Heart right ventricle (tissue), 16 donors: ENCODE measurements at regions not wholly inside any gene's neighbourhood (a gene's known extent, or its start where the extent isn't known, plus 50 kb on each side); places are given as distances from the start of the nearest gene placed in this dataset.

ENCODE experiments used
- ATAC-seq, 8 donors: fragments of 200-7000 bp; cut with Tn5 transposase; one replicate each; pipeline ENCODE4 v1.9.1; 2020; ENCODE audit warnings: mild to moderate bottlenecking in 8 of 8, moderate library complexity in 8 of 8, moderate number of reproducible peaks in 1 of 8
- DNase-seq, 2 donors: peaks; one replicate each; pipeline ENCODE4 v3.0.0-alpha.2; 2020
- H3K27ac ChIP-seq, 10 donors: fragments of 200-600 bp; sonication (generic) in 2 of 10; one replicate each; pipeline versions ENCODE4 v1.5.0 to v1.8.0; 2020 to 2022; ENCODE audit warnings: mild to moderate bottlenecking in 3 of 10
- H3K27me3 ChIP-seq, 7 donors: fragments of 200-600 bp; one replicate each; pipeline ENCODE4 v1.8.0; 2021 to 2022; ENCODE audit warnings: mild to moderate bottlenecking in 2 of 7
- H3K36me3 ChIP-seq, 9 donors: fragments of 200-600 bp; sonication (generic) in 1 of 9; one replicate each; pipeline versions ENCODE4 v1.5.0 to v1.8.0; 2020 to 2022; ENCODE audit warnings: mild to moderate bottlenecking in 2 of 9
- H3K4me1 ChIP-seq, 9 donors: fragments of 200-600 bp; sonication (generic) in 1 of 9; one replicate each; pipeline versions ENCODE4 v1.5.0 to v1.8.0; 2020 to 2022; ENCODE audit warnings: mild to moderate bottlenecking in 4 of 9
- H3K4me3 ChIP-seq, 10 donors: fragments of 200-600 bp; sonication (generic) in 2 of 10; one replicate each; pipeline versions ENCODE4 v1.5.0 to v1.8.0; 2020 to 2022; ENCODE audit warnings: mild to moderate bottlenecking in 7 of 10, moderate library complexity in 2 of 10
- H3K9me3 ChIP-seq, 11 donors: fragments of 200-600 bp in 10 of 11; sonication (generic) in 2 of 11; one replicate each; pipeline versions ENCODE4 v1.5.0 to v1.8.0; 2013 to 2022; ENCODE audit warnings: mild to moderate bottlenecking in 2 of 11, control low read depth in 1 of 11, moderate library complexity in 1 of 11
- WGBS, 2 donors: extraction: QIAGEN DNeasy Blood & Tissue Kit; methylation state at CpG; one replicate each; pipeline ENCODE4 v1.1.7; 2013; ENCODE audit warnings: inconsistent platforms in 1 of 2; 5-methylcytosine and 5-hydroxymethylcytosine counted together
- intact Hi-C, 10 donors: fragments of 100-400 bp; cut with DNase I; formaldehyde crosslinking; loops; one replicate each; pipeline versions ENCODE4 v1.11.1 to v1.14.2; 2022
- TF ChIP-seq, protein P1 (sequence below), 9 donors: fragments of 200-600 bp; sonication (generic) in 2 of 9; IDR thresholded peaks; one replicate each; pipeline versions ENCODE4 v1.5.0 to v1.8.0; 2021 to 2022; ENCODE audit warnings: antibody characterized with exemption in 9 of 9, mild to moderate bottlenecking in 5 of 9, moderate library complexity in 1 of 9
- donor health status: Arrhythmogenic right ventricular cardiomyopathy.
- donor health status: ischemic (EF 13 %, LVEDD 7.1; RV severe dilation, severe dysfunction).
- donor health status: healthy with polysubstance abuse.
- donor health status: DM: no; HTN: yes; CAD: no.
- donor health status: DM: no; HTN: no; CAD: no.
- donor health status: ischemic (EF 25% LVEDD 6.9; RV normal size, moderate dysfunction).
- donor health status: ischemic (EF 25% LVEDD 5.7; RV mildly dilated, moderate dysfunction).
- donor health status: healthy.
- donor health status: DM: yes; HTN: yes; CAD: no.
- donor health status: Ischemic cardiomyopathy.
- donor health status: ischemic (EF 35%, LVEDD 5.7; RV mildly dilated, moderate dysfunction).
- donor health status: nonischemic (EF 11% LVEDD 7.7; RV severe dilation, severe dysfunction).
- donor health status: DM: yes; HTN: yes; CAD: no.
- donor health status: PGD.
- donor health status: ischemic (EF 29% LVEDD 5.4; RV normal size, mild dysfunction).
- donor health status: nonischemic (EF 23%, LVEDD 6.1; RV moderate dilation, normal function).

GRCh38 chr5:6183391-6184390 lies 194.7 kb downstream of the MED10 start:
- intact Hi-C loops = no loop called here
- no peak for DNase-seq

DNA sequence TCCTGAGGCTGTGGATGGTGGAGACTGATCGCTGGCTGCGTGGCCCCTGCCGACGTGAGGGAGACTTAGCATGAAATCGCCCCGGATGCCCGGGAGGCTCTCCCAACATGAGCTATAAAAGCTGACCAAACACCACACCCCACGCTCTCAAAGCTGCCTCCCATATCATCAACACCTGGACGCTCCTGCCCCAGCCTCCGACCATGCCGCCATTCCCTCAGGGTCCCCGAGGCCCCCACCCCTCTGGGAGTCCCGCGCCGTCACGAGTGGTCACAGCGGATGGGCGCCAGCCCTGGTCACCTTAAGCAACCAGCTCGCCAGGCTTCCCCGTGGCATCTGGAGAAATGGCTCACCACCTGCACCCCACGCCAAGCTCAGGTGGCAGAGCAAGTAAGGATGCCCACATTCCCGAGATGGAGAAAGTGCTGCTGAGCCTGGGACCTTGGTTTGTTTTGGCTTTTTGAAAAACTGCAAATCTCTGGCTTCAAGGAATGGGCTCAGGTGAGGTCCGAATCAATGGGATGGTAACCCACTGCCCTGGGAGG lies 196.0 kb downstream of the MED10 start:
- DNase-seq = no peak
- WGBS, 2 donors = 80 to 81% methylated on average over 23 of the region's 23 CpGs
- no peaks in the 10 kb centered on the region for H3K4me1 ChIP-seq
- H3K27me3 ChIP-seq = peaks cover 0 to 4% (median 0%) of the 10 kb centered on the region in 7 donors
- no peak overlapping the region for H3K4me3 ChIP-seq
- no peak for ATAC-seq
- TF ChIP-seq, protein P1, sequence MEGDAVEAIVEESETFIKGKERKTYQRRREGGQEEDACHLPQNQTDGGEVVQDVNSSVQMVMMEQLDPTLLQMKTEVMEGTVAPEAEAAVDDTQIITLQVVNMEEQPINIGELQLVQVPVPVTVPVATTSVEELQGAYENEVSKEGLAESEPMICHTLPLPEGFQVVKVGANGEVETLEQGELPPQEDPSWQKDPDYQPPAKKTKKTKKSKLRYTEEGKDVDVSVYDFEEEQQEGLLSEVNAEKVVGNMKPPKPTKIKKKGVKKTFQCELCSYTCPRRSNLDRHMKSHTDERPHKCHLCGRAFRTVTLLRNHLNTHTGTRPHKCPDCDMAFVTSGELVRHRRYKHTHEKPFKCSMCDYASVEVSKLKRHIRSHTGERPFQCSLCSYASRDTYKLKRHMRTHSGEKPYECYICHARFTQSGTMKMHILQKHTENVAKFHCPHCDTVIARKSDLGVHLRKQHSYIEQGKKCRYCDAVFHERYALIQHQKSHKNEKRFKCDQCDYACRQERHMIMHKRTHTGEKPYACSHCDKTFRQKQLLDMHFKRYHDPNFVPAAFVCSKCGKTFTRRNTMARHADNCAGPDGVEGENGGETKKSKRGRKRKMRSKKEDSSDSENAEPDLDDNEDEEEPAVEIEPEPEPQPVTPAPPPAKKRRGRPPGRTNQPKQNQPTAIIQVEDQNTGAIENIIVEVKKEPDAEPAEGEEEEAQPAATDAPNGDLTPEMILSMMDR (IDR thresholded peaks at IDR 0.05) = no peak
- H3K36me3 ChIP-seq = no peaks in the 10 kb centered on the region
- intact Hi-C loops = no loop called here
- H3K9me3 ChIP-seq = no peaks in the 10 kb centered on the region
- H3K27ac ChIP-seq = no peak overlapping the region

More at GRCh38 chr5:6183391-6184390, 194.7 kb downstream of the MED10 start:
- ATAC-seq = no peak
- H3K4me1 ChIP-seq = no peaks in the 10 kb centered on the region
- H3K27me3 ChIP-seq = peaks cover 0 to 4% (median 0%) of the 10 kb centered on the region in 7 donors
- no peak overlapping the region for H3K4me3 ChIP-seq
- no peak overlapping the region for H3K27ac ChIP-seq
- 69 to 72% methylated on average over 17 of the region's 17 CpGs for WGBS, 2 donors
- TF ChIP-seq, protein P1 (IDR thresholded peaks at IDR 0.05) = no peak
- H3K36me3 ChIP-seq = no peaks in the 10 kb centered on the region
- H3K9me3 ChIP-seq = no peaks in the 10 kb centered on the region

DNA sequence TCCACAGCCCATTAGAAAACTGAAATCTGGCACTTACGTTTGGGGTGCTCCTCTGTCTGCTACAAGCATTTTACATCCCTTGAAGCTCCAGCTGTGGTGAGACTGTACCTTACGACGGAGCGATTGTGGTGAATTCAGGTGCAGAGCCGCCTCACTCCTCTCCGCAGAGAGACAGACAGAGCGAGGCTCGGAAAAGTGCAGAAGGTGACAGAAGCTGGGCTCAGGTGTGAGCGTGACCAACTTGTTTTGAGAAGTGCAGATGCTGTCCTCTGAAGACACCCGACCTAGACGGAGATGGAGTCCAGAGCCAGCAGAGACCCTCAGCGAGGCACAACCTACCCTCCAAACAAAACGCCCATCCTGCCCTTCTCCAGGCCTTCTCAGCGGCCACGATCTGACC lies 196.5 kb downstream of the MED10 start:
- intact Hi-C loops = no loop called here
- ATAC-seq (no peak), DNase-seq (no peak)
- WGBS, 2 donors = 81% methylated on average over 15 of the region's 15 CpGs
- no peak overlapping the region for H3K4me3 ChIP-seq
- no peaks in the 10 kb centered on the region for H3K36me3 ChIP-seq
- H3K4me1 ChIP-seq = no peaks in the 10 kb centered on the region
- H3K27ac ChIP-seq = no peak overlapping the region
- peaks cover 0 to 4% (median 0%) of the 10 kb centered on the region in 7 donors for H3K27me3 ChIP-seq
- no peaks in the 10 kb centered on the region for H3K9me3 ChIP-seq
- TF ChIP-seq, protein P1 (IDR thresholded peaks at IDR 0.05) = no peak

GRCh38 chr5:6181147-6181729 lies 197.1 kb downstream of the MED10 start:
- intact Hi-C loops = no loop called here
- no peaks in the 10 kb centered on the region for H3K9me3 ChIP-seq
- peaks cover 0 to 4% (median 0%) of the 10 kb centered on the region in 7 donors for H3K27me3 ChIP-seq
- ATAC-seq = no peak
- no peaks in the 10 kb centered on the region for H3K36me3 ChIP-seq
- TF ChIP-seq, protein P1 (IDR thresholded peaks at IDR 0.05) = no peak
- DNase-seq = no peak
- no peak overlapping the region for H3K4me3 ChIP-seq
- 66 to 75% methylated on average over 5 of the region's 5 CpGs for WGBS, 2 donors
- no peaks in the 10 kb centered on the region for H3K4me1 ChIP-seq
- no peak overlapping the region for H3K27ac ChIP-seq
